Fibroblast of villous mesenchyme (primary cell): ENCODE measurements at regions not wholly inside any gene's neighbourhood (a gene's known extent, or its start where the extent isn't known, plus 50 kb on each side); places are given as distances from the start of the nearest gene placed in this dataset.
A peak's percentile ranks its signal among the peaks of the same experiment; 100 is the strongest.

Source experiments
- DNase-seq: peaks from one replicate; pipeline ENCODE4 v3.0.0-alpha.2; 2010; ENCODE audit warnings: low read depth
- H3K4me3 ChIP-seq: 2 replicates; pipeline ENCODE4 v1.5.1; 2011; ENCODE audit warnings: low read depth, mild to moderate bottlenecking, low read length
- CTCF ChIP-seq: IDR thresholded peaks from 2 replicates; pipeline ENCODE4 v1.5.1; 2012; ENCODE audit warnings: low read depth, mild to moderate bottlenecking, low read length; ENCODE audit not compliant: insufficient read depth

GRCh38 chr13:39879286-39880035 lies 224.0 kb downstream of the COG6 start:
- no peak for DNase-seq
- no peak overlapping the region for H3K4me3 ChIP-seq
- TF ChIP-seq CTCF, result no peak

GRCh38 chr13:39881383-39881782 lies 225.9 kb downstream of the COG6 start:
- no peak for DNase-seq
- TF ChIP-seq CTCF, result no peak
- H3K4me3 ChIP-seq, result no peak overlapping the region

- no peak overlapping the region for H3K4me3 ChIP-seq
- no peak for DNase-seq
- TF ChIP-seq CTCF, result no peak
Observed at GRCh38 chr13:39881887-39882286, 226.4 kb downstream of the COG6 start.

- H3K4me3 ChIP-seq, result no peak overlapping the region
Observed at GRCh38 chr13:39884166-39884565, 228.7 kb downstream of the COG6 start.

GRCh38 chr13:39886336-39886735 lies 230.9 kb downstream of the COG6 start:
- TF ChIP-seq CTCF, result no peak
- H3K4me3 ChIP-seq, result no peak overlapping the region
- peak; percentile 79 for DNase-seq

More at GRCh38 chr13:39884166-39884565, 228.7 kb downstream of the COG6 start:
- TF ChIP-seq CTCF, result no peak
- no peak for DNase-seq

- DNase-seq, result peak; percentile 83
- no peak overlapping the region for H3K4me3 ChIP-seq
- TF ChIP-seq CTCF, result no peak
Observed at GRCh38 chr13:39887387-39887786, 231.9 kb downstream of the COG6 start.
